Keratinocyte (primary cell): ENCODE measurements at regions not wholly inside any gene's neighbourhood (a gene's known extent, or its start where the extent isn't known, plus 50 kb on each side); places are given as distances from the start of the nearest gene placed in this dataset.

ENCODE experiments used
- DNase-seq: peaks from one replicate; pipeline ENCODE4 v3.0.0-alpha.2; 2011; ENCODE audit warnings: low read depth, missing footprints, low spot score
- FAIRE-seq: peaks from 2 replicates; lab custom pipeline; 2011; peaks lifted over from hg19 to GRCh38; lab: Jason Lieb, UNC
- H2AFZ ChIP-seq: 2 replicates; pipeline ENCODE4 v1.6.0; 2012; ENCODE audit warnings: low read length, control low read depth, inconsistent platforms; ENCODE audit not compliant: control insufficient read depth
- H3K27ac ChIP-seq: 2 replicates; pipeline ENCODE4 v1.5.1; 2011; ENCODE audit warnings: low read length; ENCODE audit not compliant: control insufficient read depth, insufficient read depth
- H3K27me3 ChIP-seq: 3 replicates; pipeline ENCODE4 v1.6.0; 2011; ENCODE audit warnings: low read length; ENCODE audit not compliant: control insufficient read depth, insufficient read depth; ENCODE audit errors: extremely low read depth
- H3K36me3 ChIP-seq, 2 experiments: 2 replicates in 1 of 2; 3 replicates in 1 of 2; pipeline ENCODE4 v1.5.1; 2011; ENCODE audit warnings: low read length in 2 of 2, mild to moderate bottlenecking in 1 of 2; ENCODE audit not compliant: control insufficient read depth in 2 of 2, insufficient read depth in 2 of 2; ENCODE audit errors: extremely low read depth in 1 of 2
- H3K4me1 ChIP-seq: 3 replicates; pipeline ENCODE4 v1.5.1; 2011; ENCODE audit warnings: low read length; ENCODE audit not compliant: control insufficient read depth, insufficient read depth; ENCODE audit errors: extremely low read depth
- H3K4me2 ChIP-seq: 3 replicates; pipeline ENCODE4 v1.6.0; 2011; ENCODE audit warnings: low read depth, low read length; ENCODE audit not compliant: control insufficient read depth, insufficient read depth; ENCODE audit errors: extremely low read depth
- H3K4me3 ChIP-seq, 3 experiments: fragments of 200-600 bp in 1 of 3; sonication (generic) in 1 of 3; 2 replicates in 2 of 3; 3 replicates in 1 of 3; pipeline ENCODE4 v1.5.1; 2011 to 2016; ENCODE audit warnings: low read length in 3 of 3, mild to moderate bottlenecking in 3 of 3, control low read depth in 2 of 3, inconsistent platforms in 1 of 3, low read depth in 1 of 3, mixed read lengths in 1 of 3, mixed run types in 1 of 3, moderate library complexity in 1 of 3; ENCODE audit not compliant: control insufficient read depth in 2 of 3, insufficient read depth in 2 of 3; ENCODE audit errors: extremely low read depth in 1 of 3
- H3K79me2 ChIP-seq: 2 replicates; pipeline ENCODE4 v1.6.0; 2012; ENCODE audit warnings: low read length; ENCODE audit not compliant: control insufficient read depth, insufficient read depth
- H3K9ac ChIP-seq: 3 replicates; pipeline ENCODE4 v1.6.0; 2011; ENCODE audit warnings: low read length; ENCODE audit not compliant: control insufficient read depth, insufficient read depth; ENCODE audit errors: extremely low read depth
- H3K9me1 ChIP-seq: 3 replicates; pipeline ENCODE4 v1.6.0; 2011; ENCODE audit warnings: low read length; ENCODE audit not compliant: control insufficient read depth, insufficient read depth; ENCODE audit errors: extremely low read depth
- H3K9me3 ChIP-seq: 2 replicates; pipeline ENCODE4 v1.5.1; 2012; ENCODE audit warnings: low read depth, low read length; ENCODE audit not compliant: control insufficient read depth
- H4K20me1 ChIP-seq: 3 replicates; pipeline ENCODE4 v1.6.0; 2011; ENCODE audit warnings: low read length; ENCODE audit not compliant: control insufficient read depth, insufficient read depth; ENCODE audit errors: extremely low read depth
- EZH2 ChIP-seq: IDR thresholded peaks from one replicate; pipeline ENCODE4 v1.6.1; 2012; ENCODE audit warnings: inconsistent platforms, mild to moderate bottlenecking, low read length, moderate library complexity
- dilution Hi-C: fragments of 300-500 bp; cut with MboI; formaldehyde crosslinking; loops from one replicate; pipeline ENCODE4 v1.7.0; 2020; ENCODE audit warnings: low sequenced_read_pairs; ENCODE audit not compliant: extremely low pct_ligation_motif_present
- TF ChIP-seq, protein P1 (sequence below), 3 experiments: IDR thresholded peaks in 1 of 3; conservative IDR thresholded peaks in 1 of 3; optimal IDR thresholded peaks in 1 of 3; 2 replicates in 2 of 3; 3 replicates in 1 of 3; pipeline versions ENCODE3 to v1.5.1; 2011; ENCODE audit warnings: low read length in 3 of 3, mild to moderate bottlenecking in 3 of 3, moderate library complexity in 2 of 3, control low read depth in 1 of 3, inconsistent platforms in 1 of 3; ENCODE audit not compliant: insufficient read depth in 2 of 3; ENCODE audit errors: extremely low read depth in 1 of 3

DNA sequence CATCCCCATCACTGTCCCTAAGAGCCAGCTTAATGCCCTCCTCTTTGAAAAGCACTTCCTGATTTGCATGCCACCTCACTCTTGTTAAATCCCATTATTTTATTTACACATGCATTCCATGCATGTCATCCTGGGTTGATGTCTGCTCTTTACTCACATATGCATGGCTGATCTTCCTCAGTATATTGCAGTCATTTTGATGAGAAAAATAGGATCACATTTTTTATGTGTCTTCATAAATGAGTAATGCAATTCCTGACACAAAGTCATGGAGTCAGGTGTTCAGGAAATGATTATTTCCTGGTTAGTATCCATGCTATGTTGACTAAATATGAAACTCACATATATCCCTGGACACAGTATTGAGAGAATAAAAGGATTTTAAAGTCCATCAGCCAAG lies 204.7 kb downstream of the SLIT2 start:
- H3K27me3 ChIP-seq = no peaks in the 10 kb centered on the region
- FAIRE-seq = peak; percentile 13
- H2AFZ ChIP-seq = no peak overlapping the region
- no peaks in the 10 kb centered on the region for H3K79me2 ChIP-seq
- no peak overlapping the region for H3K27ac ChIP-seq
- H3K4me3 ChIP-seq = no peak overlapping the region
- no peak for DNase-seq
- no peaks in the 10 kb centered on the region for H3K9me3 ChIP-seq
- no peaks in the 10 kb centered on the region for H3K9me1 ChIP-seq
- no peaks in the 10 kb centered on the region for H4K20me1 ChIP-seq
- peaks cover 6% of the 10 kb centered on the region for H3K4me1 ChIP-seq
- H3K9ac ChIP-seq = no peak overlapping the region
- no peak for TF ChIP-seq EZH2
- TF ChIP-seq, protein P1, sequence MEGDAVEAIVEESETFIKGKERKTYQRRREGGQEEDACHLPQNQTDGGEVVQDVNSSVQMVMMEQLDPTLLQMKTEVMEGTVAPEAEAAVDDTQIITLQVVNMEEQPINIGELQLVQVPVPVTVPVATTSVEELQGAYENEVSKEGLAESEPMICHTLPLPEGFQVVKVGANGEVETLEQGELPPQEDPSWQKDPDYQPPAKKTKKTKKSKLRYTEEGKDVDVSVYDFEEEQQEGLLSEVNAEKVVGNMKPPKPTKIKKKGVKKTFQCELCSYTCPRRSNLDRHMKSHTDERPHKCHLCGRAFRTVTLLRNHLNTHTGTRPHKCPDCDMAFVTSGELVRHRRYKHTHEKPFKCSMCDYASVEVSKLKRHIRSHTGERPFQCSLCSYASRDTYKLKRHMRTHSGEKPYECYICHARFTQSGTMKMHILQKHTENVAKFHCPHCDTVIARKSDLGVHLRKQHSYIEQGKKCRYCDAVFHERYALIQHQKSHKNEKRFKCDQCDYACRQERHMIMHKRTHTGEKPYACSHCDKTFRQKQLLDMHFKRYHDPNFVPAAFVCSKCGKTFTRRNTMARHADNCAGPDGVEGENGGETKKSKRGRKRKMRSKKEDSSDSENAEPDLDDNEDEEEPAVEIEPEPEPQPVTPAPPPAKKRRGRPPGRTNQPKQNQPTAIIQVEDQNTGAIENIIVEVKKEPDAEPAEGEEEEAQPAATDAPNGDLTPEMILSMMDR (optimal IDR thresholded peaks at IDR 0.05 in 1 of 3, IDR thresholded peaks at IDR 0.05 in 1 of 3, conservative IDR thresholded peaks at IDR 0.05 in 1 of 3; ENCODE audit: extremely low read depth in 1 of 3, insufficient read depth in 2 of 3, low read length in 3 of 3) = no peak
- H3K4me2 ChIP-seq = no peak overlapping the region
- H3K36me3 ChIP-seq = no peaks in the 10 kb centered on the region
- dilution Hi-C loops = no loop called here

DNA sequence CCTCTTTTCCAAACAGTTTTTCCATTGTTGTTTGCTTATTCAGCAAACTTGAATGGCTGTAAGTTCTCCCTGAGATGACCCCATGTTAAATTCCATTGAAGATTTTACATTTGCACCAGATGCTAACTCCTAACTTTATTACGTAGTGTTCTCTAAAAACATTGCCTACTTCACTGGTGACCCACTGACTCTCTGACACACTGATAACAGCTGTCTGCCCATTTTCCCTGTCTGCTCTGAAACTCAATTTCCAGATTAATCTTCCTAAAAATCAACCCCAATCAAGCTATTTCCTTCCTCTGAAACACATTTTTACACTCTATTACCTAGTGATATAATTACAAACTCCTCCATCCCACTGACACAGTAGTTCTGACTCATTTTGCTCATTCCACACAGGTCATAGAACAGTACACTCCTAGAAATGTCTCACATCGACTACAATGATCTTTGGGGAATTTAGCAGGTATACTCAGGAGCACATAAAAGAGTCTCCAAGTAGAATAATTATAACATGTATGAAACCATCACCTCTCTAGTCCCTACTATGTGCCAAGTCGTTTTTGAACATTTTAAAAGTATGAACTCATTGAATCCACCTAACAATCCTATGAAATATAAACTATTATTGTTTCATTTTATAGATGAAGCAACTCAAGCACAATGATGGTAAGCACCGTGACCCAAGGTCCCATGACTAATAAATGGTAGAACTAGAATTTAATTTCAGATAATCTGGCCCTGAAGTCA lies 210.9 kb downstream of the SLIT2 start:
- FAIRE-seq (no peak), DNase-seq (no peak)
- H3K79me2 ChIP-seq = no peaks in the 10 kb centered on the region
- dilution Hi-C loops = no loop called here
- no peak overlapping the region for H3K9ac ChIP-seq
- H3K36me3 ChIP-seq = no peaks in the 10 kb centered on the region
- no peaks in the 10 kb centered on the region for H4K20me1 ChIP-seq
- H3K27ac ChIP-seq = no peak overlapping the region
- H3K4me1 ChIP-seq = peaks cover 9% of the 10 kb centered on the region
- H3K4me3 ChIP-seq = no peak overlapping the region
- H3K27me3 ChIP-seq = no peaks in the 10 kb centered on the region
- no peak overlapping the region for H3K4me2 ChIP-seq
- H3K9me3 ChIP-seq = no peaks in the 10 kb centered on the region
- TF ChIP-seq EZH2 = no peak
- TF ChIP-seq, protein P1 (optimal IDR thresholded peaks at IDR 0.05 in 1 of 3, IDR thresholded peaks at IDR 0.05 in 1 of 3, conservative IDR thresholded peaks at IDR 0.05 in 1 of 3; ENCODE audit: extremely low read depth in 1 of 3, insufficient read depth in 2 of 3, low read length in 3 of 3) = no peak
- H3K9me1 ChIP-seq = no peaks in the 10 kb centered on the region
- H2AFZ ChIP-seq = no peak overlapping the region
